Astrocyte (in vitro differentiated cells and primary cell): ENCODE measurements at regions not wholly inside any gene's neighbourhood (a gene's known extent, or its start where the extent isn't known, plus 50 kb on each side); places are given as distances from the start of the nearest gene placed in this dataset.

ENCODE experiments used
- EZH2 ChIP-seq: IDR thresholded peaks from 2 replicates; pipeline ENCODE4 v1.6.1; 2012; ENCODE audit warnings: mild to moderate bottlenecking, low read length, inconsistent platforms; ENCODE audit not compliant: insufficient read depth
- TF ChIP-seq, protein P1 (sequence below): IDR thresholded peaks from 2 replicates; pipeline ENCODE4 v1.5.1; 2011; ENCODE audit warnings: low read depth, mild to moderate bottlenecking, inconsistent platforms, low read length, moderate library complexity; ENCODE audit not compliant: insufficient read depth

GRCh38 chr5:172570594-172571334 is 70.3 kb upstream of the NEURL1B start:
- TF ChIP-seq, protein P1, sequence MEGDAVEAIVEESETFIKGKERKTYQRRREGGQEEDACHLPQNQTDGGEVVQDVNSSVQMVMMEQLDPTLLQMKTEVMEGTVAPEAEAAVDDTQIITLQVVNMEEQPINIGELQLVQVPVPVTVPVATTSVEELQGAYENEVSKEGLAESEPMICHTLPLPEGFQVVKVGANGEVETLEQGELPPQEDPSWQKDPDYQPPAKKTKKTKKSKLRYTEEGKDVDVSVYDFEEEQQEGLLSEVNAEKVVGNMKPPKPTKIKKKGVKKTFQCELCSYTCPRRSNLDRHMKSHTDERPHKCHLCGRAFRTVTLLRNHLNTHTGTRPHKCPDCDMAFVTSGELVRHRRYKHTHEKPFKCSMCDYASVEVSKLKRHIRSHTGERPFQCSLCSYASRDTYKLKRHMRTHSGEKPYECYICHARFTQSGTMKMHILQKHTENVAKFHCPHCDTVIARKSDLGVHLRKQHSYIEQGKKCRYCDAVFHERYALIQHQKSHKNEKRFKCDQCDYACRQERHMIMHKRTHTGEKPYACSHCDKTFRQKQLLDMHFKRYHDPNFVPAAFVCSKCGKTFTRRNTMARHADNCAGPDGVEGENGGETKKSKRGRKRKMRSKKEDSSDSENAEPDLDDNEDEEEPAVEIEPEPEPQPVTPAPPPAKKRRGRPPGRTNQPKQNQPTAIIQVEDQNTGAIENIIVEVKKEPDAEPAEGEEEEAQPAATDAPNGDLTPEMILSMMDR: no peak
- no peak for TF ChIP-seq EZH2
